Aorta (tissue), 5 donors: ENCODE measurements at regions not wholly inside any gene's neighbourhood (a gene's known extent, or its start where the extent isn't known, plus 50 kb on each side); places are given as distances from the start of the nearest gene placed in this dataset.
A peak's percentile ranks its signal among the peaks of the same experiment; 100 is the strongest.

ENCODE experiments used
- ATAC-seq: fragments of 200-7000 bp; cut with Tn5 transposase; one replicate; pipeline ENCODE4 v1.9.1; 2022; ENCODE audit warnings: moderate library complexity; ENCODE audit not compliant: low FRiP score
- DNase-seq, 2 donors: peaks; one replicate each; pipeline ENCODE4 v3.0.0-alpha.2; 2020
- H3K27ac ChIP-seq, 2 donors: one replicate each; pipeline ENCODE4 v1.5.1; 2013; ENCODE audit warnings: low read length in 2 of 2, mild to moderate bottlenecking in 2 of 2, moderate library complexity in 2 of 2, control low read depth in 1 of 2, inconsistent platforms in 1 of 2, low read depth in 1 of 2
- H3K27me3 ChIP-seq, 2 donors: one replicate each; pipeline ENCODE4 v1.6.1; 2013; ENCODE audit warnings: control low read depth in 1 of 2, low read length in 1 of 2, mild to moderate bottlenecking in 1 of 2, moderate library complexity in 1 of 2; ENCODE audit not compliant: insufficient read depth in 2 of 2, control insufficient read depth in 1 of 2
- H3K36me3 ChIP-seq, 2 donors: one replicate each; pipeline ENCODE4 v1.6.1; 2013; ENCODE audit warnings: control low read depth in 1 of 2, low read length in 1 of 2, mild to moderate bottlenecking in 1 of 2; ENCODE audit not compliant: insufficient read depth in 2 of 2, control insufficient read depth in 1 of 2
- H3K4me1 ChIP-seq, 2 donors: one replicate each; pipeline ENCODE4 v1.6.1; 2013; ENCODE audit warnings: low read length in 2 of 2, control low read depth in 1 of 2, mild to moderate bottlenecking in 1 of 2, moderate library complexity in 1 of 2; ENCODE audit not compliant: insufficient read depth in 2 of 2, control insufficient read depth in 1 of 2
- H3K4me3 ChIP-seq, 2 donors: one replicate each; pipeline ENCODE4 v1.5.1; 2013; ENCODE audit warnings: low read length in 2 of 2, control low read depth in 1 of 2, mild to moderate bottlenecking in 1 of 2
- H3K9me3 ChIP-seq: one replicate; pipeline ENCODE4 v1.6.1; 2013; ENCODE audit warnings: mild to moderate bottlenecking, low read length; ENCODE audit not compliant: control insufficient read depth
- WGBS, 2 donors: extraction: QIAGEN DNeasy Blood & Tissue Kit; methylation state at CpG; one replicate each; pipeline ENCODE4 v1.1.7; 2013; 5-methylcytosine and 5-hydroxymethylcytosine counted together
- intact Hi-C, 2 donors: fragments of 100-400 bp; cut with DNase I; formaldehyde crosslinking; loops; one replicate each; pipeline versions ENCODE4 v1.14.2 to v1.15.0; 2022
- donor health status: healthy with polysubstance abuse.
- donor health status: Bipolar disorder and iron deficiency.
- donor health status: DM: no; HTN: no; CAD: no.
- donor health status: DM: no; HTN: no; CAD: no.
- donor health status: DM: yes; HTN: yes; CAD: no.

DNA sequence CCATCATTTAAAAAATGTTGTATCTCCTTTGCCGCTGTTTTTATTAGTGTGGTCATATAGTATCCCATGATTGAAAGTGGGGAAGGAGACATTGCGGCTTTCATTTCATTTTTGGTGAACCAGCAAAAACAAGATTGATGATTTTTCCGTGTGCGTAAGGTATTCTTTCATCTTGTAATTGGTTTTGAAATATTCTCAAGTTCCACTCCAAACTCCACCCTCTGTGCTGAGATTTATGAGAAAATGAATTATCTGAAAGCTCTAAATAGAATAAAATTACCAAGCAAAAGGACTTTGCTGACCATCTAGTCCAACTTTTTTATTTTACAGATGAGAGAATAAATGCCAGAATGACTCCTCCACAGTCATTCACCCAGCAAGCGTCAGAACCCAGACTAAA, 103.1 kb upstream of the MPDZ start:
- Histone ChIP-seq H3K4me3 (no peak overlapping the region), H3K36me3 (no peaks in the 10 kb centered on the region), H3K9me3 (peaks cover 1% of the 10 kb centered on the region), H3K4me1 (peaks cover 0 to 2% of the 10 kb centered on the region in 2 donors), H3K27me3 (no peaks in the 10 kb centered on the region), H3K27ac (no peak overlapping the region)
- ATAC-seq (no peak), DNase-seq (no peak)
- 88 to 91% methylated on average over 5 of the region's 5 CpGs for WGBS, 2 donors
- intact Hi-C loops = no loop called here

DNA sequence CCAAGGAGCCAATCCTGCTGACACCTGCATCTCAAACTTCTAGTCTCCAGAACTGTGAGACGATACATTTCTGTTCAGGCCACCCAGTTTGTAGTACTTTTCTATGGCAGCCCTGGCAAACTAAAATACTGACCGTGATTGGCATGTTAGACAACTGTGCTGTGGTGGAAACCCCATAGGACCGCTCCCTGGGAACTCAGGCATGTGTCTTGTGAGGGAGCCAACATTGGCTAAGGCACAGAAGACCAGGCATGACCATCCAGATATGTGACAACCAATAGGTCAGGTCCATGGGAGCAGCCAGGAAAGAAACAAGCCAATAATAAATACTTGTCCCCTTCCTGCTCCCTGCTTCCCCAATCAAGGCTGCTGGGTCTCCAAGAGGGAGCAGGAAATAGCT, 101.4 kb upstream of the MPDZ start:
- H3K9me3 ChIP-seq = peaks cover 1% of the 10 kb centered on the region
- intact Hi-C loops = no loop called here
- H3K27ac ChIP-seq = no peak overlapping the region
- 85 to 86% methylated on average over 3 of the region's 3 CpGs for WGBS, 2 donors
- ATAC-seq (no peak), DNase-seq (no peak)
- H3K4me1 ChIP-seq = peaks cover 0 to 2% of the 10 kb centered on the region in 2 donors
- no peaks in the 10 kb centered on the region for H3K27me3 ChIP-seq
- H3K4me3 ChIP-seq = no peak overlapping the region
- H3K36me3 ChIP-seq = no peaks in the 10 kb centered on the region

DNA sequence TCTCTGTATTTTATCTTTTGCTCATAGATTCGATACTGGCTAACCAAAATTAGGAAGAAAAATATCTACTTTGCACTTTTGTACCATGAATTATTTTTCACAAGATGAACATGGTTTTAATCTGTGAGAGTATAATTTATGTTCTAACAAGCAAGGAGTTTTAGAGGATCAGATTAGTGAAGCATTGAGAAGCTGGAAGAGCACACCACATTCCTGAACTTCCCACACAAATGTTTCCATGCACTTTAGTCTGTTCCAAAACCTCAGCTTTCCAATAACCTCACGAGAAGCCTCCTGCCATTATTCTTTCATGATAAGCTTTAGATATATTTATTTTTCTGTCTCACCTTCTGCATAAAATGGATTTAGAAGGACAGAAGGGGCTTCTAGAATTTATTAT, 98.7 kb upstream of the MPDZ start:
- H3K4me1 ChIP-seq = peaks cover 0 to 2% of the 10 kb centered on the region in 2 donors
- WGBS, 2 donors = 19 to 20% methylated on average over 2 of the region's 2 CpGs
- no peaks in the 10 kb centered on the region for H3K36me3 ChIP-seq
- H3K27ac ChIP-seq = no peak overlapping the region
- no peak overlapping the region for H3K4me3 ChIP-seq
- no peak for DNase-seq
- H3K9me3 ChIP-seq = no peaks in the 10 kb centered on the region
- ATAC-seq = no peak
- H3K27me3 ChIP-seq = no peaks in the 10 kb centered on the region
- intact Hi-C loops = no loop called here

- H3K27me3 ChIP-seq = no peaks in the 10 kb centered on the region
- ATAC-seq (no peak), DNase-seq (no peak)
- H3K4me3 ChIP-seq = no peak overlapping the region
- no peaks in the 10 kb centered on the region for H3K36me3 ChIP-seq
- 53 to 58% methylated on average over 3 of the region's 3 CpGs for WGBS, 2 donors
- H3K27ac ChIP-seq = no peak overlapping the region
- peaks cover 0 to 2% of the 10 kb centered on the region in 2 donors for H3K4me1 ChIP-seq
- no peaks in the 10 kb centered on the region for H3K9me3 ChIP-seq
- intact Hi-C loops = no loop called here
These were observed 97.9 kb upstream of the MPDZ start for GRCh38 chr9:13377171-13377925.

GRCh38 chr9:13372510-13372909, 93.0 kb upstream of the MPDZ start:
- intact Hi-C loops = no loop called here
- Histone ChIP-seq H3K9me3 (no peaks in the 10 kb centered on the region), H3K4me3 (no peak overlapping the region), H3K27me3 (no peaks in the 10 kb centered on the region), H3K27ac (no peak overlapping the region), H3K36me3 (no peaks in the 10 kb centered on the region), H3K4me1 (no peaks in the 10 kb centered on the region)
- DNase-seq (no peak), ATAC-seq (no peak)
- 4 to 9% methylated on average over 1 of the region's 1 CpG for WGBS, 2 donors

DNA sequence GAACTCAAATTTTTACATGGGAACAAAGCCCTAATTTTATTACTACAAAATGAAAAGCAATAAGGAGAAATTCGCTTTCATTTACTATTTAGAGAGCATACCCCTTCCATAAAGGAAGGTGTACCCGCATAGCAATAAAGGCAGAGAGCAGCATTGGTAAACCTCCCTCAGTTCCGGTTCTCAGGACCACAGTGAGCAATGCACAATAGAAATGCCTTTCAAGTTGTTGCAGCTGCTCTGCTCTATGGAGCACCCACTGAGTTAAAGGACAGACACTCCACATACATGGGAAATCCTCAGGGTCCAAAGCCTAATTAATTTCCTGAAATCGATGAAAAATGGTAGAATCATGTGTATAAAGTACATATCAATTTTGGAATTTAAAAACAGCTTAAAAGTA, 89.9 kb upstream of the MPDZ start:
- H3K27me3 ChIP-seq = no peaks in the 10 kb centered on the region
- no peaks in the 10 kb centered on the region for H3K9me3 ChIP-seq
- no peak overlapping the region for H3K27ac ChIP-seq
- DNase-seq = no peak
- H3K4me3 ChIP-seq = no peak overlapping the region
- 86 to 88% methylated on average over 4 of the region's 4 CpGs for WGBS, 2 donors
- ATAC-seq = no peak
- H3K36me3 ChIP-seq = no peaks in the 10 kb centered on the region
- intact Hi-C loops = loop anchor here in 1 of 2 donors (5.0 kb wide), 1 partner anchor 168 kb away; no protein-coding TSS in a partner anchor
- H3K4me1 ChIP-seq = no peaks in the 10 kb centered on the region

DNA sequence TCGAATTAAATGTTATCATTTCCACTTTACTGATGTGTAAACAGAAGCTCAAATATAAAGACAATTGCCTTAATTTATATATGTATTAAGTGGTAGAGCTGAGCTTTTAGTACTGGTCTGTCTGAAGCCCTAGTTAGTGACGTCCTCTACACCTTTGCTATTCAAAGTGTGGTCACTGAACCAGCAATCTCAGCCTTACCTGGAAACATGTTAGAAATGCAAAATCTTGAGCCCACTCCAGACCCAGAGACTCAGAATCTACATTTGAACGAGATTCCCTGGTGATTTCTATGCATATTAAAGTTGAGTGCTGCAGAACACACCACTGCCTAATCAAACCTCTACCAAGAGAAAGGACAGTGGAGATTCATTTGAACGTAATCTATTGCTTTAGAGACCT, 88.3 kb upstream of the MPDZ start:
- H3K27ac ChIP-seq = no peak overlapping the region
- ATAC-seq (no peak), DNase-seq (no peak)
- H3K27me3 ChIP-seq = no peaks in the 10 kb centered on the region
- H3K36me3 ChIP-seq = no peaks in the 10 kb centered on the region
- H3K4me3 ChIP-seq = no peak overlapping the region
- WGBS, 2 donors = 82 to 88% methylated on average over 4 of the region's 4 CpGs
- H3K4me1 ChIP-seq = no peaks in the 10 kb centered on the region
- no peaks in the 10 kb centered on the region for H3K9me3 ChIP-seq
- intact Hi-C loops = loop anchor here in 1 of 2 donors (5.0 kb wide), 1 partner anchor 170 kb away; no protein-coding TSS in a partner anchor

- intact Hi-C loops = no loop called here
- 49 to 53% methylated on average over 7 of the region's 7 CpGs for WGBS, 2 donors
- DNase-seq = no peak
- peak; percentile 19 for ATAC-seq
- no peaks in the 10 kb centered on the region for H3K9me3 ChIP-seq
- H3K4me1 ChIP-seq = no peaks in the 10 kb centered on the region
- no peak overlapping the region for H3K27ac ChIP-seq
- H3K4me3 ChIP-seq = no peak overlapping the region
- H3K27me3 ChIP-seq = no peaks in the 10 kb centered on the region
- H3K36me3 ChIP-seq = no peaks in the 10 kb centered on the region
These were observed 84.9 kb upstream of the MPDZ start for GRCh38 chr9:13364271-13365000.

DNA sequence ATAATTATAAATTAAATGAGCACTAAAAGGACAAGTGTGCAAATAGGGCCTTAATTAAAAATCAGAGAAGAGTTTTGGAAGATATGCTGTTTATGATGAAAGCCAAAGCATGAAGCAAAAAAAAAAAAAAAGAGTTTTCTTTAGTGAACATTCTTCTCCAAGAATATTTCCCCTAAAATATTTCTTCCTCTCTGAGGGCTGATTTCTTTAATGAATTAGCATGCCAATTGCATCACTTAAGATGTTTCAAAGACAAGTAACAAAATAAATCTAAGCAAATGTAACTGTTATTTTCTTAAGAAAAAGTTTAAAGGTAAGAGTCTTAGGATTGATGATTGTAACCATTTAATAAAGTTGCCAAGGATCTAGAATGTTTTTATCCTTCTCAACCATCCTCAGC, 81.6 kb upstream of the MPDZ start:
- DNase-seq = no peak
- no peaks in the 10 kb centered on the region for H3K4me1 ChIP-seq
- no peaks in the 10 kb centered on the region for H3K9me3 ChIP-seq
- intact Hi-C loops = no loop called here
- H3K27ac ChIP-seq = no peak overlapping the region
- no peak for ATAC-seq
- no peaks in the 10 kb centered on the region for H3K27me3 ChIP-seq
- H3K36me3 ChIP-seq = no peaks in the 10 kb centered on the region
- no peak overlapping the region for H3K4me3 ChIP-seq
